GM18858 (cell line): ENCODE measurements at regions not wholly inside any gene's neighbourhood (a gene's known extent, or its start where the extent isn't known, plus 50 kb on each side); places are given as distances from the start of the nearest gene placed in this dataset.
"Not testable (repeated sequence)": the region's sequence is repeated elsewhere in the genome, so short reads cannot be mapped to it uniquely, and the experiment has no call there.

Source experiments
- ATAC-seq: cut with Tn5 transposase; IDR thresholded peaks from one replicate; pipeline ENCODE4 v1.9.1; 2021; ENCODE audit not compliant: unreplicated experiment

DNA sequence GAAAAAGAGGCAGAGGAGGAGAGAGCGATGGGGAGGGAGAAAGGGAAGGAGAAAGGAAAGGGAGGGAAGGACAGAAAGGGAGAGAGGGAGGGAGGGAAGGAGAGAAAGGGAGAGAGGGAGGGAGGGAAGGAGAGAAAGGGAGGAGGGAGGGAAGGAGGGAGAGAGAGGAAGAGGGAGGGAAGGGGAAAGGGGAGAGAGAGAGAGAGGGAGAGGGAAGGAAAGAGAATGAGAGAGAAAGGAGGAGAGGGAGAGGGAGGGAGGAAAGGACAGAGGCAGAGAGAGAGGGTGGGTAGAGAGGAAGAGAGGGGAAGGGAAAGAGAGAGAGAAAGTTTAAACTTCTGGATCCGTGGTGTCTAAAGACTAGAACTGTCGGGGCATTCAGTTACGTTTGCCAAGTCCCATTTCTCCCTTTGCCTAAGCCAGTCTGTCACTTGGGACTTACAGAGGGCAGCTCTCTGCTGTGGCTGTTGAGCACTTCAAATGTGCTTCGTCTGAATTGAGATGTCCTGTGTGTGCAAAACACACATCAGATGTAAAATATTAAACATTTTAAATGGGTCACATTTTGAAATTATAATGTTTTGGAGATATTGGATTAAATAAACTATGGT is 62.6 kb downstream of the PLXNA1 start:
- ATAC-seq: no peak

DNA sequence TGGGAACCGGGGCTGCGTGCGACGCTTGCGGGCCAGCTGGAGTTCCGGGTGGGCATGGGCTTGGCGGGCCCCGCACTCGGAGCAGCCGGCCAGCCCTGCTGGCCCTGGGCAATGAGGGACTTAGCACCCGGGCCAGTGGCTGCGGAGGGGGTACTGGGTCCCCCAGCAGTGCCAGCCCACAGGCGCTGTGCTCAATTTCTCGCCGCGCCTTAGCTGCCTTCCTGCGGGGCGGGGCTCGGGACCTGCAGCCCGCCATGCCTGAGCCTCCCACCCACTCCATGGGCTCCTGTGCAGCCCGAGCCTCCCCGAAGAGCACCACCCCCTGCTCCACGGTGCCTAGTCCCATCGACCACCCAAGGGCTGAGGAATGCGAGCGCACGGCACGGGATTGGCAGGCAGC is 63.8 kb downstream of the PLXNA1 start:
- ATAC-seq: not testable (repeated sequence)

DNA sequence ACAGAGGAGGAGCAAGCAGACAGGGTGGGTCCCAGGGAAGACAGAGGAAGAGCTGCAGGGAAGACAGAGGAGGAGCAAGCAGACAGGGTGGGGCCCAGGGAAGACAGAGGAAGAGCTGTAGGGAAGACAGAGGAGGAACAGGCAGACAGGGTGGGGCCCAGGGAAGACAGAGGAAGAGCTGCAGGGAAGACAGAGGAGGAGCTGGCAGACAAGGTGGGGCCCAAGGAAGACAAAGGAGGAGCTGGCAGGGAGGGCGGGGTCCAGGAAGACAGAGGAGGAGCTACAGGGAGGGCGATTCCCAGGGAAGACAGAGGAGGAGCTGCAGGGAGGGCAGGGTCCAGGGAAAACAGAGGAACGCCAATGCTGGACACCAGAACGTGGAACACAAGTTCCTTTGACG is 66.5 kb downstream of the PLXNA1 start:
- no peak for ATAC-seq

DNA sequence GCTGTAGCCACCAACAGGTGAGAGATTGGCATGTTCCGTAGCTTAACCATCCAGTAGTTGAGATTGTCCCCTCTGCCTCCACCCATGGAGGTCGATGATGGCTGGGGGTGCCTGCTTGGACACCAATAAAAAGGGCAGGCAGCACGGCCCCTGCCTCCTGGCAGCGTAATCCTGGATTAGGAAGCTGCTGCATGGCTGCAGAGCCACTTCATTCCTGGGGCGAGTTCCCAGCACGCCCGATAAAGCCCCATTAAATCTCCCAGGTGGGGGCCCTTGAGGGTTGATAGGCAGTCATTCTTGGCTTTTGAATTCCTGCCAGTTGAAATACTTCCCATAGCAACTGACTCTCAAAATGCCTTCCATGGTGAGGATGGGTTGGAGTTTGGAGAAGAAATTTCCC is 67.8 kb downstream of the PLXNA1 start:
- no peak for ATAC-seq

DNA sequence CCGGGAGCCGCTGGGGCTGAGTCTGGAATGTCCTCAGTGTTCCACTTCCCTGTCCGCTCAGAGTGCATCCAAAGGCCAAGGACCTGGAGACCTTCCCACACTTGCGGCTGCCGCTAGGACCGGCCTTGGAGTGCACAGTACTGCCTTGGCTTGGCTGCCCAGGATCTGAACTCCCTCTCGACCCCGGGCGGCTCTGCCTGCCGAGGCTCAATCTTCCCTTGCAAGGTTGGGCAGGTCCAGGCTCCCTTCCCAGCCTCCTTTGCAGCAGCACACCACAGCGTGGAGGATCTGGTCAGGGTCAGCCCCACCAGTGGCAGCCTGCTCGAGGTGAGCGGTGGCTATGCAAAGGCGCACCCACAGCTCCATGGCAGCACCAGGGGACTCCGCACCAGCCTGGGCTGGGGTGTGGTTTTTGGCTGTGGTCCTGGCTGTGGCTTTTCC is 69.2 kb downstream of the PLXNA1 start:
- no peak for ATAC-seq

DNA sequence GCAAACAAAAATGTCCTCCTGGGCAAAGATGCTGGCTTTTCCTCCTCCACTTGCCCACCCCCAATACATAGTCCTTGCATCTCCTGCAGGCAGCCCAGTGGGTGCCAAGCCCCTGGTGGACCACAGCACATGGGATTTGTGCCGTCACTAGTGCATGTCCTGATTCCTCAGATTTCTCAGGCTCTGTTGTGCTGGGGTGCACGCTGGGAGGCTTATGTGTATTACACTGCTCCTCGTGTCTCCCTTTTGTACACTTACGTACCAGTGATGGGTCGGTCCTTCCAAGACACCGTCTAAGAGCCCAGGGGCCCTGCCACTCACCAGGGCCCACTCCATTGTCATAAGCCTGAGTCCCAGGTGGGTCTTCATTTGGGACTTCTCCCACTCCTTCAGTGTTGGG is 70.1 kb downstream of the PLXNA1 start:
- no peak for ATAC-seq

DNA sequence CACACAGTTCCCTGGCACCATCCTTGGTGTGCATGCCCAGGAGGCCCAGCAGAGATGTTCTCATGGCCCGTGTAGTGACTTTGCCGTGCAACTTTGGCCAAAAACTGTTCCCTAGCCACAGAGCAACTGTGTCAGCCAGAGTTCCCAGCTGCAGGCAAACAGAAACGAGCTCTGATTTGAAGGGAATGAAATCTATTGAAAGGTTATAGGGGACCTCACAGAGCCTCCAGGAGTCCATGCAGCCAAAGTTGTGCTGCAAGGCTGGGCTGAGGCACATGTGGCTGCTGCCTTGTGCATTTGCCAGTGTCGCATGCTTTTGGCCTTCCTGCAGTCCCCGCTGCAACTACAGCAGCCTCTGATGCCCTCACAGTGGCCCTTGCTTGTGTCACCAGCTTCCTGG is 70.5 kb downstream of the PLXNA1 start:
- ATAC-seq: no peak

DNA sequence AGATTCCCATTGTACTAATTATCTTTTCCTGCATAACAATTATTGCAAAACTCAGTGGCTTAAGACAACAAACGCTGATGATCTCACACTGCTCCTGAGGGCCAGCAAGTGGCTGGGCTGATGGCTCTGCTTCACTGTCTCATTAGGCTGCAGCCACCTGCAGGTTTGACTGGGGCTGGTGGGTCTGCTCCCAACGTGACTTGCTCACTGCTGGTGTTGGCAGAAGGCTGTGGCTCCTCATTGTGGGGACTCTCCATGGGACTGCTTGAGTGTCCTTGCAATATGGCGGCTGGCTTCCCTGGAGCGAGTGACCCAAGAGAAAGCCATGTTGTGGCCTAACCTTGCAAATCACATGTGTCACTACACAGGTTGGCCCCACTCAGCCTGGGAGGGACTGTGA is 71.1 kb downstream of the PLXNA1 start:
- ATAC-seq: no peak

DNA sequence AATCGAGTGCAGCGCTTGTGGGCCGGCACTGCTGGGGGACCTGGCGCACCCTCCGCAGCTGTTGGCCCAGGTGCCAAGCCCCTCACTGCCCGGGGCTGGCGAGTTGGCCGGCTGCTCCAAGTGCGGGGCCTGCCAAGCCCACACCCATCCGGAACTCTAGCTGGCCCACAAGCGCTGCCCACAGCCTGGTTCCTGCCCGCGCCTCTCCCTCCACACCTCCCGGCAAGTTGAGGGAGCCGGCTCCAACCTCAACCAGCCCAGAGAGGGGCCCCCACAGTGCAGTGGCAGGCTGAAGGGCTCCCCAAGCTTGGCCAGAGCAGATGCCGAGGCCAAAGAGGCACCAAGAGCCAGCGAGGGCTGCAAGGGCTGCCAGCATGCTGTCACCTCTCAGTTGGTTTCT is 73.4 kb downstream of the PLXNA1 start:
- no peak for ATAC-seq

DNA sequence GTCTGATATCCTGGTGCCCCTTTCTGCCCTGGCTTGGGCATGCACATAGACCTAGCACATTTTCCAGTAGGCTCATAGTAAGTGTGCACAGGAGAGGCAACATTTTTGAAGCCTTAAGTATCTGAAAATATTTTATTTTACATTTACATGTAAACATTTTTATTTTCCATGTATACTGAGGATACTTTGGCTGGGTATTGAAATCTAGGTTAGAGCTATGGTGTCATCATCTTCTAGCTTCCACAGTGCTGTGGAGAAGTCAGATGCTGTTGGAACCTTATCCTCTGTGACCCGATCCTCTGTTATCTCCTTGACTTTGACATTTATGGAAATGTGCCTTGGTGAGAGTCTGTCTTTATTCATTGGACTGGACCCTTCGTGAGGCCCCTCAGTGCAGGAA is 74.1 kb downstream of the PLXNA1 start:
- no peak for ATAC-seq

DNA sequence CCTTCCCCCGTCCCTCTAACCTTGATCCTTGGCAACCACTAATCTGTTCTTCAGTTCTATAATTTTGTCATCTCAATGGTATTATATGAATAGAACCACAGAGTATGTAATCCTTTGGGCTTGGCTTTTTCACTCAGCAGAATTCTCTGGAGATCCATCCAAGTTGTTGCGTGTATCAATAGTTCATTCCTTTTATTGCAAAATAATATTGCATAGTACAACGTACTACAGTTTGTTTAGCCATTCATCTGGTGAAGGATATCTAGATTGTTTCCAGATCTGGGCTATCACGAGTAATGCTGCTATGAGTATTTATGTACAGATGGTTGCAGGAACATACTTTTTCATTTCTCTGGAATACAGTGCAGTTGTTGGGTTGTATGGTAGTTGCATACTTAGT is 76.2 kb downstream of the PLXNA1 start:
- no peak for ATAC-seq

DNA sequence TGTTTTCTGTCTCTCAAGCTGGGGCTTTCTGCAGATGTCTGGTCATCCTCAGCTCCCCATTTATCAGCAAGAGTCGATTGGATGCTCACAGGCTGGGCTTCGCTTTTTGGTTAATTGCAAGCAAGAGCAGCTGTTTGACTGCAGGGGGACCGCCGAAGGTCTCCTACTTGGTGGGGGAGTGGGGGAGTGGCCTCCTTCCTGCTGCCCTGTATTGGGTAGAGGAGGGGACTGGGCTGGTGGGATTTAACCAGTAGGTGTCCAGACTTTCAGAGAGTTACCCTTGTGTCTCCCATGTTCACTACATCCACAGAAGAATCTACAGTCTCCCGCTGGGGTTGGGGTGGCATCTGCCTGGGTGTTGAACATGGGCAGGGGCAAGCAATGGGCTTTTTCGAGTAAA is 78.7 kb downstream of the PLXNA1 start:
- ATAC-seq: no peak

DNA sequence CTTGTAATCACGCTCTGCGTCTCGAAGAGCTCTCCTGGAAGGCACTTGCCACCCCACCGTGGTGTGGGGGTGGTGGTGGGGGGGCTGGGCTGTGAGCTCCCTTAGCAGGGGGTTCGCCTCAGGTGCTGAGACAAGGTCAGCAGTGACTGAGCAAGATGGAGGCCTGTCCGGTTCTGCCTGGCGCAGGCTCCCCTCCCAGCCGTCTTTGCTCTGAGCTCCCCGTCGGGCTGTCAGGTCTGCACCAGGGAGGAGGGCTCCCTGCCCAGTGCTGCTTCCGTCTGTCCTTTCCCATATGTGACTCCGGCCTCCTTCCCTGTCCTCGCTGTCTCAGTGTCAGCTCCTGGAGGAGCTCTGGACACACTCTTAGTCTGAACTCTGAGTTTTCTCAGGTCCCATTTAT is 80.0 kb downstream of the PLXNA1 start:
- no peak for ATAC-seq

DNA sequence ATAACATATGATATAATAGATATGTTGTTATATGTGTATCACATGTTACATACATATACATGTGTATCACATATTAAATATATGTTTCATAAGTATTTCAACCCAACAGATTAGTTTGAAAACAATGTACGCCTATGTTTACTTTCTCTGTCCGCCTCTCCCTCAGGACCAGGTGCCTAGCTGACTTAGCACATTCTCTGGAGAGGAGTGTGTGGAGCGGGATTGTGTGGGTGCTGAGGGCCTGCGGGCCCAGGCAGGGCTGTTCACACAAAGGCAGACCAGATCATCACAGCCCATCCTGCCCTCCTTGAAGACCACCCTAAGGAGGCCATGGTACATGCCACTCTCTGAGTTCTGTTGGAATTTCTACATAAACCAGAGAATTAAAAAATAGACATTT is 81.0 kb downstream of the PLXNA1 start:
- no peak for ATAC-seq

DNA sequence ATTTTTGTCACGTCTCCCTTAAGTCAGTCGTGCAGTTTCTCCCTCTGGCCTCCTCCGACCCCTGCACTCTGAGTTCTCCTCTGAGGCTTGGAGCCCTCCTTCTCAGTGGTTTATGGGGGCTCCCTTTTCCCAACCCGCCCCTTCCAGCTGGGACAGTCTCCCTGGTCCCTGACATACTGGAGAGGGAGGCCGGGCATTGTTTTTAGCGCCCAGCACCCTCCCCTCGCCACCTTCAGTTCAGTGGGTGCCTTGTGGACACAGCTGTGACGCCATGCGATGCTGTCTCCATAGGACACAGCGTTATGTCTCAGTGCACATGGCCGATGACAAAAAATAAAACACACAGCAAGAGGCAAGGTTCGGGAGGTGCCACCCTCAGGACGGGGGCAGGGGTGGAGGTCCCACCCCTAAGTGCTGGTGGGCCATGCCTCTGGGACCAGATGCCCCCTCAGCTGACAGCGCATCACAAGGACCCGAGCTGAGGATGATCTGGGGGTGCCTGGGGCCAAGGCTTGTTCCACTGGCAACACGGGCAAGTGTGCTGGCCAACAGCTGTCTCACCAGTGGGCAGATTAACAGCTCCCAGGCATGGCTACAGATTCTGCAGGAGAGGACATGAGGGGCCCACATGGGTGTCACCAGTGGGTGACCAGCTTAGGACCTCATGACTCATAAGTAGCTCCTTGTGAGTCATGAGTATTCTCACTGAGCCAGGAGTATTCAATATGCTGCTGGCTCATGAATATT is 81.6 kb downstream of the PLXNA1 start:
- ATAC-seq: no peak

DNA sequence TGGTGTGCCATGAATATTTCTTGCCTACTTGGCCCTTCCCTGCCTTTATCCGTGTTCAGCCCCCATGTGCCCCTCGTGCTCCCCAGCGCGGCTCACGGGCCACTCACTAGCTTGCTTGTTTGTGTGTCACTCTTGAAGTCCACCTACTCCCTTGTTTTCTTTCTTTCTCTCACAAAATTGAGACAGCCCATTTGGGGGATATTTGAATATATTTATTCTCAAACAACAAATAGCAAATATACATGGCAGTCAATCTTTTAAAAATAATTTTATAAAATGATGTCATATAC is 82.2 kb downstream of the PLXNA1 start:
- ATAC-seq: no peak

DNA sequence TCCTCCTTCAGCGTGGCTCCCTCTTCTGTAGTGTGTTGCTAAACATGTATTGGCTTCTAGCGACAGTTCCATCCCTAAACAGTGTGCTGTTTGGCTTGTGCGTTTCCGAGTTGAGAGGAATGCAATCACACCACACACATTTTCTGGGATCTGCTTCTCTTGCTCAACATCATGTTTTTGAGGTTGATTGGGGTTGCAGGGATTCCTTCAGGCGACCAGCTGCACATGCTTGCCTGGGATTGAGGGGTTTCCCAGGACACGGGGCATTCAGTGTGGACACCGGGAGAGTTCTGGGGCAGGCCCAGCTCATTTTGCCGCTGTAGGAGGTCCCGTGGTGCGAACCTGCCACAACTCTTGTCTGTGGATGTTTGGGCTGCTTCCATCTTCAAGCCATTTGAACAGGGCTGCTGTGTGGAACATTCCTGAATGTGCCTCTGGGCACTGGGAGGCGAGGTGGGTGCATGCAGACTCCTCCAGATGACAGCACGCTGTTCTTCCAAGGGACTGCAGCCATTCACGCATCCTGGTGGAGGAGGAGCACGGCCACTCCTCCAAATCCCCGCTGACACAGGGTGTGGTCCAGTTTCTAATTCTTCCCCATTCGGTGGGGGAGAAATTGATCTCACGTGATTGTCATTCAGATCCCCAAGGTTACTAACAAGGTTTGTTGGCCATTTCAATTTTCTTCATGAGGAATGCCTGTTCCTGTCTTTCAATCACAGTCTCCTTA is 82.8 kb downstream of the PLXNA1 start:
- ATAC-seq: no peak

DNA sequence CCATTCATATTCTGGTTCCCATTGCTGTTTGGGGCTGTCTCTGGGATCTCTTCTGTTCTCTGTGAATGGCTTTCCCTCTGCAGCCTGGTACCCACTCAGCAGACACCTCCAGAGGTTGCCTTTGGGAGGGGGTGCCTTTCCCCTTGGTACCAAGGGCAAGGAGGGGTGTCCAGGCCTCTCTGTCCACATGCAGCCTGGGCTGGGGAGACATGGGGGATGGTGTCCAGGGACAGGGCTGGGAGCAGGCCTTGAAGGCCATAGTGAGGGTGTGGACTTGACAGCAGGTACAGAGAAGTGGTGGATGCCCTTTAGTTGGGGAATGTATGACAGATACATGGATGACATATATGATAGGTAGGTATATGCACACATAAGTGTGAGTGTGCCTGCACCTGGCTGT is 83.7 kb downstream of the PLXNA1 start:
- ATAC-seq: no peak

DNA sequence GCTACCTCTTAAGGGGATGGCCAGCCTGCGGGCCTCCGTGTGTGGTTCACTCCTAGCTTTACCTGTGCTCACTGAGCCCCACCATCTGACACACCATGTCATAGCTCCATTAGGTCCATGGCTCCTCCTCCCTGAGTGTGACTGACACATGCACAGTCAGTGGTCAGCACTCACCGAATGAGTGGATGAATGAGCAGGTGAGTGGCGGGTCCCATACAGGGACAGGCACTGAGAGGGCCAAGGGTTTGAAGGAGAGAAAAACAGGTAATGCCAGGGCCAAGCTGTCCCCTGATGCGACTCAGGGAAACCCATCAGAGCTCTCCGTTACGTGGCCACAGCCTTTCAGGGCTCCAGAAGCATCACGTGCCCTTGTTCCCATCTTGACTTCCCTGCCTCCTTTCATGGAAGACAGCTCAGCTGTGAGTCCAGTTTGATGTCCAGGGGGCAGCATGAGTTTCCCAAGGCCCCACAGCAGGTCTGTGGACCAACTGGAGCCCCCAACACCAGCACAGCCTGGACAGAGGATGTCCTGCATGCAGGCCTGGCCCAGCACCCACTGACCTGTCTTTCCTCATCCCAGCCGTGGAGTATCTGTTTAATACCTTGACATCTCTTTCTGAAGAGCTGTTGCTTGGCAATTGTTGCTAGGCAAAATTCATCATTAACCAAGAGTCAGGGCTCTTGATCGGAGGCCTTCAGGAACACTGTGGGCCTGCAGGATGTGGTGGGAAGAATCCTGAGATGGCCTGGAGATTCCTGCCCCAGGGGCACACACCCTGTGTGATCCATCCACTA is 84.4 kb downstream of the PLXNA1 start:
- no peak for ATAC-seq

DNA sequence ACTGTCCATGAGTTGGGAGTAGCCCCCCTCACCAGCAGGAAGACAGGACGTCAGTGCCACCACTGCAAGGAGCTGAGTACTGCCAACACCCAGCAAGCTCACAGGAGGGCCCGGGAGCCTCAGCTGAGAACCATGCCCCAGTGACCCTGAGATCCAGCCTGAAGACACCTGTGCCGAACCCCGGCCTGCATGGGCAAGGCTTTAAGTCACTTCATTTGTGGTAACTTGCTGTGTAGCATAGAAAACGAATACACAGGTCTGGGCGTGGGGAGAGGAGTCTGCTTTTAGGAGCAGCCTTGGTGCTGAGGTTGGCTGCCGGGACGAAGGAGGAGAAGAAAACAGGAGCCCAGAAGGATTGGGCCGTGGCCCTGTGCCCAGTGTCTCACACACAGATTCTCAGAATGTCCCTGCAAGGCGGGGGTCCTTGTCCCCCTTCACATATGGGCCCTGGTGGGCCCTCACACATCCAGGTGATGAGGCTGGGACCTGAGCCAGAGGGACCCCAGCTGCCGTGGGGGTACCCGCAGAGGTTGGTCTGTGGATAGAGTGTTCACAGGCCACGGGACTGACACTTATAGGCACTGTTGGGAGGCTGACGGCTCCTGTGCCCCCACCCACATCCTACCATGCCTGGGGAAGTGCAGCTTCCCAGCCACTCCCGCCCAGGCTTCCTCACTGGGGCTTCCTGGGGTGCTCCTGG is 85.3 kb downstream of the PLXNA1 start:
- ATAC-seq: no peak

DNA sequence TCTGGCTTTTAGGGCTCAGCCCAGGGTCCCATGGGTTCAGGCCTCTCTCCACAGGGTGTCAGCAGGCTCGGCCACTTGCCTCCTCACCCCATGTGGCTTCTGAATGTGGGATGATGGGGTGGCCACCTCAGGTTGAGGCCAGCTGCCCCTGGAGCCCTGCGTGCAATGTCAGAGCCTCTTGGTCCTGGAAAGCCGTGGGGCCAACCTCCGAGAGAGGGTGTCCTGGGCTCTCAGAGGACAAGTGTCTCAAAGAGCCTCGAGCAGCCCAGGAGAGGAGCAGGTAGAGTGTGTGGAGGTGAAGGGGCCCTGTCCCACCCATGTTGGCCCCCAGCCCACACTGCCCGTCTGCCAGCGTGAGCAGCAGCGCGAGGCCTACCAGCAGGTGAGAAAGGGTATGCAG is 86.0 kb downstream of the PLXNA1 start:
- no peak for ATAC-seq
